ENCODE measurements at regions not wholly inside any gene's neighbourhood (a gene's known extent, or its start where the extent isn't known, plus 50 kb on each side); places are given as distances from the start of the nearest gene placed in this dataset.

DNA sequence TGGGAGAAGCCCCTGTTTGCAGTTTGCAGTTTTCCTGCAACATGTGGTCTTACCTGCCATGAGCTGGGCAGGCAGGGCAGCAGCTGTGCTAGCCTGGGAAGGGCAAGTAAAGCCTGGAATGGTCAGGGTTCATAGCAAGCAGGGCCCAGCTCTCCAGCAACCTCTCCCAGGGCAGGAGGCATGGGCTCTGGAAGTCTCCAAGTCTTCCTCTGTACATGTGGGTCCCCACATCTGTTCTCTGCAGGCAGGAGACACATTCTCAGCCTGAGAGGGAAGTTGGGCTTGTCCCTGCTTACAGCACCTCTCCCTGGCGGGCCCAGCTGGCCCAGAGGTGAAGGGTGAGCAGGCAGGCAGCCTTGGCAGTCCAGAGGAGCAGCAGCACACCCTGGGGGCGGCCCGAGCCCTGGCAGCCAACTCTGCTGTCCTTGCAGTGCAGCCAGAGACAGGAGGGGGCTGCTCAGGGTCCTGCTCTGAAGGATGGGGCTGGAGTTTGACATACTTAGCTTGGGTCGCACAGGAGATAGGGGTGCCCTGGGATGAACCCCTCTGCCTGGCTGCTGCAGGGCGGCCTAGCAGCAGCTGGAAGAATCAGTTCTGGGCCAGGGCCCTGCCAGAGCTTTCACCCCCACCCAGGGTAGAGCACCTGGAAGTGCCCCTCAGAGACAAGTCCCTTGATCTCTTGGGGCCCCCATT lies 176.0 kb downstream of the MRPL14 start:
- peak; percentile 85 for DNase-seq (ENCODE audit: low spot score)

GRCh38 chr6:43950731-43951062 lies 176.6 kb downstream of the MRPL14 start:
- DNase-seq (ENCODE audit: low spot score) = no peak

GRCh38 chr6:43950051-43950605 lies 177.1 kb downstream of the MRPL14 start:
- no peak for DNase-seq (ENCODE audit: low spot score)

DNA sequence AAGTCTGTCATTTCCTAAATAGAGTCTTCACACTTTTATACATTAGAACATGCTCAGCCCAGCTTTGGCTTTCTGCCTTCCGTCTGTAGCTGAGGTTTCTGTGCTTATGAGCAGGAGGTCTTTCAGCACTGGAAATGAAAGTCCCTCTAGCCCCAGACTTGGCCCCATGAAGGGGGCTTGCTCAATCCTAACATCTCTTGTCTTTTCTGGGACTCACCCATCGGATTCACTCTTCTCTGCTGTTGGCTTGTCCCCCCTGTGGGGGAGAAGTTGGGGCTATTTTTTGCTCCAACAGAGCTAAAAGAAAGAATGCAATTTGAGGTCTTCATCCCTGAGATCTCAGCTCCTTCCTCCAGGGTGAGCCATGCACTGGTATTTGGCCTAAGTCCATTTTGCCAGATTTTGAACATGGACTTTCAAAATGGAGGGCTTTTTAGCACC lies 177.7 kb downstream of the MRPL14 start:
- no peak for DNase-seq (ENCODE audit: low spot score)

- no peak for DNase-seq (ENCODE audit: low spot score)
Observed at GRCh38 chr6:43948527-43949485, 178.4 kb downstream of the MRPL14 start.

- DNase-seq (ENCODE audit: low spot score) = no peak
Observed at GRCh38 chr6:43947860-43948259, 177.8 kb downstream of the VEGFA start.

GRCh38 chr6:43946641-43947363 lies 176.8 kb downstream of the VEGFA start:
- no peak for DNase-seq (ENCODE audit: low spot score)

GRCh38 chr6:43945768-43946080 lies 175.7 kb downstream of the VEGFA start:
- DNase-seq (ENCODE audit: low spot score) = no peak

GRCh38 chr6:43944908-43945767 lies 175.1 kb downstream of the VEGFA start:
- DNase-seq (ENCODE audit: low spot score) = no peak

DNA sequence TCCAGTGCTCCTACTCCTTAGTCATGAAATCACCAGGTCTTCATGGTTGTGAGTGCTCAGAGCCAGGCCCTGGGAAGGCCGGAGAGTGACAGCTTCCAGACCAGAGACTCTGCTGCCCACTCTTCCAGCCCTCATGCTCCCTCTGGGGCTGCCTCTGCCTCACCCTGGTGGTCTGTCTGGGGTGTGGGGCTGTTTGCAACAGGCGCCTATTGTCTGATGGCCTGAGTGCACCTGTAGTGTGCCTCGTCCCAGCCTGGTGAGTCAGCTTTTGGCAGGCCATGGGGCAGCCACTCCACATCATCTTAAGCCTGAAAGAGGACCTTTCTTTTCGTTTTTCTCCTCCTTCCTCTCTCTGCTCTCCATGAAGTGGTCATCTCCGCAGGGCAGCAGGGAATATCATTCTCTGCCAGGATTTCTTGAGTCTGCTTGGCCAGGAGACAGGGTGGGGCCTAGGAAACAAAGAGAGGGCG lies 173.8 kb downstream of the VEGFA start:
- DNase-seq (ENCODE audit: low spot score) = no peak

DNA sequence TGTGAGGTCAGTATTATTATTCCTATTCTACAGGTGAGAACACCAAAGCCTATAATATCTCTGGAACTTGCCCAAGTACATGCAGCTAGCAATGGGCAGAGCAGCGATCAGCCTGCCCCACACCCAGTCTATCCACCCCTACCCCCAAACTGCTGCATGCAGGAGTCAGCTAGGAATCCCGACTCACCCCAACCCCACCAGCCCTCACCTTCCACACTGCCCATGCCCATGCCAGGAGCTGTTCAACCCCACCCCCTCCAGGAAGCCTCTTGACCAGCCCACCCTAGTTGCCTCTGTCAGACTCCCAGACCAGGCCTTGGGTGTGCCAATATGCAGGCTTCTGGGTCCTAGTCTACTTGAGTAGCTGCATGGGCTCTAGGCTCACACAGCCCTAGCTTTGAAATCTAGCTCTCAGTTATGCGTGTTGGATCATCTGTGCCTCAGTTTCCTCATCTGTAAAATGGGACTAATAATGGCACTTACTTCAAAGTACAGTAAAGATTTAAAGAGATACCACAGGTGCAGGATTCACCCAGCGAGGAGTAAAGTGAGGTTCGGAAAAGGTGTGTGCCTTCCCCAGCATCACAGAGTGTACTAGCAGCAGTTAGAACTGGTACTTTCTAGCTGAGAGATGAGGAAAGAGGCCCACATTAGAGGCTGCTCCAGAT lies 173.2 kb downstream of the VEGFA start:
- DNase-seq (ENCODE audit: low spot score) = no peak

- no peak for DNase-seq (ENCODE audit: low spot score)
Observed at GRCh38 chr6:43942616-43943015, 172.6 kb downstream of the VEGFA start.

- DNase-seq (ENCODE audit: low spot score) = no peak
Observed at GRCh38 chr6:43942011-43942442, 172.0 kb downstream of the VEGFA start.

DNA sequence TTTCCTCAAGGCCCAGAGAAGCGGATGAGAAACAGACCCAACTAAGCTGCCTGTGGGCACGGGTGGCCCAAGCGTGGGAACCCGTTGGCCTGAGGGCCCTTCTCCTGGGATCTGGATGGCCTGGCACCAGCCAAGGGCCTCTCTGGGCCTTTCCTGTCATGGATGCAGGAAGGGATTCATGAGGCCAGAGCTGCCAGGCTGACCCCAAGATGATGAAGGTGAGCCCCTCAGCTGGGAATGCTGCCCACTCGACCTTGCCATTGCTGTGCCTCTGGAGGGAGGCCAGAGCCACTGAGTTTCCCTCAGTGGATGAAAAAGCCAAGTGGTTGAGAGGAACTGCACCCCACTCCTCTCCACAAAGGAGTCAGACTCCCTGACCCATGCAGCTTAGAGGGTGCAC lies 171.2 kb downstream of the VEGFA start:
- no peak for DNase-seq (ENCODE audit: low spot score)

GRCh38 chr6:43940393-43941087 lies 170.5 kb downstream of the VEGFA start:
- no peak for DNase-seq (ENCODE audit: low spot score)

DNA sequence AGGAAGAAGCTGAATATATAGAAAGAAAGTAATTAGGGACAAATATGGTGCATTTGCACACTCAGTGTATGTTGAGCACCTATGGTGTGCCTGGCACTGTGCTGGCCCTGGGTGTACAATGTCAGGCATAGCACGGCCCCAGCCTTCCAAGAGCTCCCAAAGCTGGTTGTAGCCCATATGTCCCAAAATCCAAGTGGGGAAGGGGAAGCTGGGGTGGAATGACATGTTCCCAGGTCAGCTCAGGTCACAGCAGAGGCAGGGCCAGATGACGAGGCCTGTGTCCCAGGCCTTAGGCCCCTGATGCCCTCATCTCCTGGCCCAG lies 170.0 kb downstream of the VEGFA start:
- DNase-seq (ENCODE audit: low spot score) = no peak

- no peak for DNase-seq (ENCODE audit: low spot score)
Observed at GRCh38 chr6:43939281-43940070, 169.5 kb downstream of the VEGFA start.

GRCh38 chr6:43938178-43939105 lies 168.4 kb downstream of the VEGFA start:
- no peak for DNase-seq (ENCODE audit: low spot score)

Measured in HT-29 (cell line).